DOHH2 (cell line): ENCODE measurements at regions not wholly inside any gene's neighbourhood (a gene's known extent, or its start where the extent isn't known, plus 50 kb on each side); places are given as distances from the start of the nearest gene placed in this dataset.

Experiments
- H3F3A ChIP-seq: fragments of 200-600 bp; sonication (generic), shearing (Covaris generic); 2 replicates; pipeline ENCODE4 v1.6.0; 2016; ENCODE audit warnings: antibody characterized with exemption, mild to moderate bottlenecking; ENCODE audit not compliant: control insufficient read depth, insufficient read depth
- H3K27ac ChIP-seq: fragments of 200-600 bp; sonication (generic); 2 replicates; pipeline ENCODE4 v1.5.1; 2014; ENCODE audit warnings: low read depth, mild to moderate bottlenecking, low read length, moderate library complexity
- H3K27me3 ChIP-seq: fragments of 200-600 bp; sonication (generic); 2 replicates; pipeline ENCODE4 v1.6.1; 2014; ENCODE audit warnings: mild to moderate bottlenecking, low read length, mixed read lengths; ENCODE audit not compliant: control insufficient read depth
- H3K36me3 ChIP-seq: fragments of 200-600 bp; sonication (generic); 2 replicates; pipeline ENCODE4 v1.6.1; 2014; ENCODE audit warnings: mild to moderate bottlenecking, low read length, moderate library complexity, mixed read lengths; ENCODE audit not compliant: control insufficient read depth
- H3K4me1 ChIP-seq: fragments of 200-600 bp; sonication (generic); 2 replicates; pipeline ENCODE4 v1.6.1; 2014; ENCODE audit warnings: mild to moderate bottlenecking, low read length, mixed read lengths; ENCODE audit not compliant: control insufficient read depth
- H3K4me2 ChIP-seq: fragments of 200-600 bp; sonication (generic); 2 replicates; pipeline ENCODE4 v1.6.0; 2014; ENCODE audit warnings: mild to moderate bottlenecking, low read length, moderate library complexity
- H3K4me3 ChIP-seq: fragments of 200-600 bp; sonication (generic); 2 replicates; pipeline ENCODE4 v1.5.1; 2014; ENCODE audit warnings: mild to moderate bottlenecking, low read length, mixed read lengths
- H3K79me2 ChIP-seq: fragments of 200-600 bp; sonication (generic); 2 replicates; pipeline ENCODE4 v1.6.1; 2014; ENCODE audit warnings: mild to moderate bottlenecking, low read length, mixed read lengths; ENCODE audit not compliant: control insufficient read depth
- H3K9me2 ChIP-seq: fragments of 200-600 bp; sonication (generic); replicated peaks from 2 replicates; pipeline ENCODE4 v1.6.1; 2014; ENCODE audit warnings: mild to moderate bottlenecking, low read length, mixed read lengths; ENCODE audit not compliant: control insufficient read depth
- H3K9me3 ChIP-seq: fragments of 200-600 bp; sonication (generic); 2 replicates; pipeline ENCODE4 v1.6.1; 2014; ENCODE audit warnings: antibody characterized with exemption, low read length, mixed read lengths; ENCODE audit not compliant: control insufficient read depth, insufficient read depth
- H4K20me1 ChIP-seq: fragments of 200-600 bp; sonication (generic); 2 replicates; pipeline ENCODE4 v1.6.0; 2014; ENCODE audit warnings: low read depth, mild to moderate bottlenecking, antibody characterized with exemption, low read length, moderate library complexity; ENCODE audit not compliant: control insufficient read depth, insufficient read depth
- CTCF ChIP-seq: fragments of 200-600 bp; sonication (generic); IDR thresholded peaks from one replicate; pipeline ENCODE4 v1.5.1; 2014; ENCODE audit warnings: antibody characterized with exemption, mild to moderate bottlenecking, low read depth, low read length; ENCODE audit not compliant: poor library complexity, severe bottlenecking
- EZH2phosphoT487 ChIP-seq: fragments of 200-600 bp; sonication (generic); IDR thresholded peaks from 2 replicates; pipeline ENCODE4 v1.6.1; 2017; ENCODE audit warnings: borderline replicate concordance, mild to moderate bottlenecking, antibody characterized with exemption, low read length, moderate library complexity, mixed read lengths

DNA sequence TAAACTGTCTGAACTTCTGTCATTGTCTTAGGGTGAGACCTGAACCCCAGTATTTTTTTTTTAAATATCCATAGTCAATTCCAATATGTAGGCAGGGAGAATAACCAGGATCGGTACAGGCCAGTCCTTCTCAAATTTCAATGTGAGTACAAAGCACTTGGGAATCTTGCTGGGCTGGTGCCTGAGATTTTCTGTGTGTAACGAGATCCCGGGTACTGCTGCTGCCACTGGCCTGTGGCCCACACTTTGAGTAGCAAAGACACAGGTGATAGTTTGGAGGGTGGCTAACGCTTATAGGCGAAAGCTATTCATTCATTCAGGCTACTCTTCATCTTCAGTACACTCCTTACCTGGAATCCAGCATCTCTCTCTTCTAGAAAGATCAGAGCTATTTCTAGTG, 923.6 kb upstream of the TENM3 start:
- no peaks in the 10 kb centered on the region for H3K27me3 ChIP-seq
- no peak overlapping the region for H3K4me3 ChIP-seq
- H3K4me1 ChIP-seq: peaks cover 31% of the 10 kb centered on the region
- H3K9me2 ChIP-seq: no peaks in the 10 kb centered on the region
- H3K4me2 ChIP-seq: no peak overlapping the region
- H3F3A ChIP-seq: no peaks in the 10 kb centered on the region
- no peaks in the 10 kb centered on the region for H4K20me1 ChIP-seq
- H3K9me3 ChIP-seq: no peaks in the 10 kb centered on the region
- TF ChIP-seq CTCF: no peak
- H3K79me2 ChIP-seq: no peaks in the 10 kb centered on the region
- H3K27ac ChIP-seq: no peak overlapping the region
- no peaks in the 10 kb centered on the region; the same call in 1 of the 2 replicates for H3K36me3 ChIP-seq

- Histone ChIP-seq H3K27me3 (no peaks in the 10 kb centered on the region), H3K36me3 (no peaks in the 10 kb centered on the region; the same call in 1 of the 2 replicates), H3K9me2 (no peaks in the 10 kb centered on the region), H3K9me3 (no peaks in the 10 kb centered on the region), H3K4me2 (peak overlapping the region; percentile 52), H4K20me1 (no peaks in the 10 kb centered on the region), H3K27ac (peak overlapping the region; percentile 39), H3F3A (no peaks in the 10 kb centered on the region), H3K4me3 (peak overlapping the region; percentile 27), H3K4me1 (peaks cover 31% of the 10 kb centered on the region), H3K79me2 (no peaks in the 10 kb centered on the region)
- TF ChIP-seq CTCF (no peak), EZH2phosphoT487 (no peak)
These were observed 920.1 kb upstream of the TENM3 start for GRCh38 chr4:181323061-181323460.

GRCh38 chr4:181330654-181331201, 912.5 kb upstream of the TENM3 start:
- Histone ChIP-seq H3K4me3 (no peak overlapping the region), H3K9me2 (no peaks in the 10 kb centered on the region), H3K4me2 (no peak overlapping the region), H3K36me3 (no peaks in the 10 kb centered on the region), H3K27me3 (no peaks in the 10 kb centered on the region), H3F3A (no peaks in the 10 kb centered on the region), H4K20me1 (no peaks in the 10 kb centered on the region), H3K79me2 (no peaks in the 10 kb centered on the region), H3K4me1 (no peaks in the 10 kb centered on the region), H3K9me3 (no peaks in the 10 kb centered on the region), H3K27ac (no peak overlapping the region)
- no peak for TF ChIP-seq EZH2phosphoT487
- no peak for TF ChIP-seq CTCF

GRCh38 chr4:181331214-181331613, 912.0 kb upstream of the TENM3 start:
- no peak overlapping the region for H3K4me3 ChIP-seq
- no peaks in the 10 kb centered on the region for H3K9me3 ChIP-seq
- H3K27ac ChIP-seq: no peak overlapping the region
- no peaks in the 10 kb centered on the region for H3K36me3 ChIP-seq
- TF ChIP-seq CTCF (no peak), EZH2phosphoT487 (no peak)
- H3K79me2 ChIP-seq: no peaks in the 10 kb centered on the region
- no peak overlapping the region for H3K4me2 ChIP-seq
- no peaks in the 10 kb centered on the region for H3K27me3 ChIP-seq
- H4K20me1 ChIP-seq: no peaks in the 10 kb centered on the region
- no peaks in the 10 kb centered on the region for H3F3A ChIP-seq
- H3K9me2 ChIP-seq: no peaks in the 10 kb centered on the region
- no peaks in the 10 kb centered on the region for H3K4me1 ChIP-seq
